GM12864 (cell line): ENCODE measurements at regions not wholly inside any gene's neighbourhood (a gene's known extent, or its start where the extent isn't known, plus 50 kb on each side); places are given as distances from the start of the nearest gene placed in this dataset.

ENCODE experiments used
- DNase-seq: peaks from one replicate; pipeline ENCODE4 v3.0.0-alpha.2; 2011; ENCODE audit warnings: low read depth
- H3K4me3 ChIP-seq: 2 replicates; pipeline ENCODE4 v1.5.1; 2011; ENCODE audit warnings: mild to moderate bottlenecking, low read depth, low read length, control low read depth
- TF ChIP-seq, protein P1 (sequence below): IDR thresholded peaks from 2 replicates; pipeline ENCODE4 v1.5.1; 2011; ENCODE audit warnings: low read depth, mild to moderate bottlenecking, moderate library complexity, low read length, control low read depth, inconsistent platforms; ENCODE audit errors: missing control alignments

DNA sequence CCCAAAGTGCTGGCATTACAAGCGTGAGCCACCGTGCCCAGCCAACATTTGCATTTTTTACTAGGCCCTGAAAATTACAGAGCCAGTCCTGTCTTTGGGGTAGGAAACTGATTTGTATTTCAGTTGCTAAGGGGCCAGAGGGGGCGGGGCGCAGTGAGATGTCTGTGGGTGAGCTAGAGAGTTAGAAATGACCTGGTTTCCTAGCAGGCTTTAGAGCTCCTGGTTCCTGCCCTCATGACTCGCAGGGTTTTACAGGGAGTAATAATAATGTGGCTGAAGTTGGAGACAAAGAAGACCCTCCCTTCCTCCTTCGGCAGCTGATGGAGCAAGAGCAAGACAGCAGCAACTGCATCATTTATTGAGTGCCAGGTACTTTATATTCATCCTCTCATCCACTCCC is 131.5 kb downstream of the TFAP2C start:
- TF ChIP-seq, protein P1, sequence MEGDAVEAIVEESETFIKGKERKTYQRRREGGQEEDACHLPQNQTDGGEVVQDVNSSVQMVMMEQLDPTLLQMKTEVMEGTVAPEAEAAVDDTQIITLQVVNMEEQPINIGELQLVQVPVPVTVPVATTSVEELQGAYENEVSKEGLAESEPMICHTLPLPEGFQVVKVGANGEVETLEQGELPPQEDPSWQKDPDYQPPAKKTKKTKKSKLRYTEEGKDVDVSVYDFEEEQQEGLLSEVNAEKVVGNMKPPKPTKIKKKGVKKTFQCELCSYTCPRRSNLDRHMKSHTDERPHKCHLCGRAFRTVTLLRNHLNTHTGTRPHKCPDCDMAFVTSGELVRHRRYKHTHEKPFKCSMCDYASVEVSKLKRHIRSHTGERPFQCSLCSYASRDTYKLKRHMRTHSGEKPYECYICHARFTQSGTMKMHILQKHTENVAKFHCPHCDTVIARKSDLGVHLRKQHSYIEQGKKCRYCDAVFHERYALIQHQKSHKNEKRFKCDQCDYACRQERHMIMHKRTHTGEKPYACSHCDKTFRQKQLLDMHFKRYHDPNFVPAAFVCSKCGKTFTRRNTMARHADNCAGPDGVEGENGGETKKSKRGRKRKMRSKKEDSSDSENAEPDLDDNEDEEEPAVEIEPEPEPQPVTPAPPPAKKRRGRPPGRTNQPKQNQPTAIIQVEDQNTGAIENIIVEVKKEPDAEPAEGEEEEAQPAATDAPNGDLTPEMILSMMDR = no peak
- no peak overlapping the region for H3K4me3 ChIP-seq
- DNase-seq = no peak

DNA sequence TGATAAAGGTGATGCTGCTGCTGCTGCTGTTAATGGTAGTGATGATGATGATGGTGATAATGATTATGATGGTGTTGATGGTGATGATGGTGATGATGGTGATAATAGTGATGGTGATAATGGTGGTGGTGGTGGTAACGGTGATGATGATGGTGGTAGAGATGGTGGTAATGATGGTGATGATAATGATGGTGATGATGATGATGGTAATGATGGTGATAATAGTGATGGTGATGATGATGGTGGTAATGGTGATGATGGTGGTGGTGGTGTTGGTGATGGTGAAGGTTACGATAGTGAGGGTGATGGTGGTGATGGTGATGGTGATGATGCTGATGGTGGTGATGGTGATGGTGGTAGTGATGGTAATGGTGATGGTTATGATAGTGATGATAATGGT is 132.3 kb downstream of the TFAP2C start:
- no peak overlapping the region for H3K4me3 ChIP-seq
- no peak for DNase-seq
- TF ChIP-seq, protein P1 = no peak

DNA sequence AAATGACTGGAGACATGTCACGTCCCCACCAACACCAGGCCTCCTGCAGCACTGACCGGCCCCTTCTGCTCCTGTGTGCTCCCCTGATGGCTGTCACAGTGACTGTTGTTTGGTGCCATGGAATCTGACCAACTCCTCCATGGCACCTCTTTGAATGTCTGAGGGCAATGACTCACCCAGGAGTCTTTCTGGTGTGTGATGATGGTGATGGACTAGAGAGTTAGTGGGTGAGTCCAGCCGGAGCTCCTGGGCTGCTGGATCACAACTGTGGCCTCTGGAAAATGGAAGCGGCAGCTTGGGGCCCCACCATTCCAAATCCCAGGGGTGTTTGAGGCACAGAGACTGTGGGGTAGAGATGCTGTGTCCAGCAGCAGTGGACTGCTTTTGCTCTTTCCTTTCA is 133.3 kb downstream of the TFAP2C start:
- H3K4me3 ChIP-seq = no peak overlapping the region
- TF ChIP-seq, protein P1 = no peak
- no peak for DNase-seq

DNA sequence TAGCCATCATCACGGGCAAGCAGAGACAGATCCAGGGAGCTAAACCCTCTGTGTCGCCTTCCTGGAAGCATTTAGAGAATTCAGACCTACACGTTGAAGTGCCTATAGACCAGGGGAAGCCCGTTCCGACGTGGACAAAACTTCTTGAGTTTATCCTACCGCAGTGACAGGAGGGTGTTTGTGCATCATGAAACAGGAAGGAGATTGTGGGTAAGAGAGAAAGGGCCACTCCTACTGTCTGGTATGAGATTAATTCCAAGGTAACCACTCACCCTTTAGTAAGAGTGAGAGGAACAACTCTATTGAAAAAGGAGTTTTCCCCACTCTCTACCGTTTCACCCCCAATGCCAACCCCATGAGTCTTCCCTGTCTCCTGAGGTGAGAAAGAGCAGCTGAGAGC is 133.7 kb downstream of the TFAP2C start:
- DNase-seq = no peak
- H3K4me3 ChIP-seq = no peak overlapping the region
- TF ChIP-seq, protein P1 = no peak

DNA sequence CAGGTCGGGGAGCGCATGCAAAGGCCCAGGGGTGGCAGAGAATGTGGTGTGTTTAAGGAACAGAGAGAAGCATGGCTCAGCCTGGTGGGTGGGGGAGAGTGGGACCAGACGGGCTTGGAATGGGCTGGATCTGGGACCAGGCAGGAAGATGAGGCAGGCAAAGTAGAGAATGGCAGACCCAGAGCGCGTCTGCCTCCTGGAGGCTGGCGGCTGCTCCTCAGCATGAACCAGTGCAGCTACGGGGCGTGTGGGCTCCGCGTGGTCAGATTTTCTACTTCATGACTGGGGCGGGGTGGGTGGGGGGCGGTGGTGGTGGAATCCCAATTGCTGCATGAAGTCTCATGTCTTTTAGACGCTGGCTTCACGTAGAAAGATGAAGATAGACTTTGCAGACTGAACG is 135.6 kb downstream of the TFAP2C start:
- no peak overlapping the region for H3K4me3 ChIP-seq
- TF ChIP-seq, protein P1 = no peak
- DNase-seq = no peak

DNA sequence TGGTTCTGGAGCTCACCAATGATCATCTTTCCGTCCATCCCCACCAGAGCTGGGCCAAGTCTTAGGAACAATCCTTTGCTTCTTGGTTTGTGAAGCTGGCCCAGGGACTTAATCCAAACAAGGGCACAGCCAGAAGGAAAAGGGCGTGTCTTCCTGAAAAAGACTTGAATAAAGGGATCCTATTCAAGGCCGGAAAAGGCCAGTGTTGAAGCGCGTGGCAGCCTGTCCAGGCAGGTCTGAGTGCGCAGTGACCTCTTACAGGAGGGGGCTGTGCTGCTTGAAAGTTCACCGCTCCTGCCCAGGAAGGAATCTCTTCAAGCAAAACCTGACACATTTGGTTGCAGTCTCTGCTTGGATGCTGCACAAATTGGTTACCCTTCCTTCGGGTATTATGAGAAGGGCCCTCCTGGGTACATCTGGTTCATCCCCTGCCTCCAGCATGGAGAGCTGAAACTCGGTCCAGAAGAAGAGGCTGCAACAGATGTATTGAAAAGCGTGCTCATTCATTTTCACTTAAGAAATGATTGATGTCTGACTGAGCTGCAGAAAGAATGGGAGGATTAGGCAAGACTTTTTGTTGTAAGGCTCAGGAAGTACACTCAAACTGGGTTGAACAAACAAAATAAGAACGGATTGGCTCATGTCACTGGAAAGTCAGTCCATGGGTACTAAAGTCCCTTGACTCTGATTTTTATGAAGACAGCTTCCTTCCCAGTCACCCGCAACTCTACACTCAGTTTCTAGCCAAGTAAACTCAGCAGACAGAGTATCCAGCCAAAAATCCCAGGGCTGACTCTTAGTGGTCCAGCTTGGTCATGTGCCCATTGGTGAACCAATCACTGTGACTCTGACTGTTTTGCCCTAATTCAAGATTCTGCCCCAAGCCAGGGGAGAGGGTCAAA is 136.3 kb downstream of the TFAP2C start:
- no peak for DNase-seq
- TF ChIP-seq, protein P1 = no peak
- H3K4me3 ChIP-seq = no peak overlapping the region

DNA sequence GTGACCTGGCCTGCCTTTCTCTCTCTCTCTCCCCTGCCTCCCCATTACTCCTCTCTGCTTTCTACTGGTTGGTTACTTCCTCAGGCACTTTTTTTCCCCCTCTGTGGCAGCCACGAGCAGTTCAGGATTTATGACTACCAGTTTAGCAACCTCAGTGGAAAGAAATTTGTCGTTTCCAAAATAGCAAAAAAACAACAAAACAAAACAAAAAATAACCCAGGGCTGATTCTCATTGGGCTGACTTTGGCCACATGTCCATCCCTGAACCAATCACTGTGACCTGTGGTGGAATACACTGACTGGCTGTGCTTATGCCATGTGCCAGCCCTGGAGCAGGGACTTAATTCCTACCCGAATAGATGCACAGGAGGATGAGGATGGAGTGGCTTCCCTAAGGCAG is 137.4 kb downstream of the TFAP2C start:
- no peak for DNase-seq
- H3K4me3 ChIP-seq = no peak overlapping the region
- TF ChIP-seq, protein P1 = no peak
